ENCODE measurements at regions not wholly inside any gene's neighbourhood (a gene's known extent, or its start where the extent isn't known, plus 50 kb on each side); places are given as distances from the start of the nearest gene placed in this dataset.

GRCh38 chr11:105197071-105197815 lies 57.7 kb upstream of the CARD18 start:
- DNase-seq (ENCODE audit: low spot score): no peak

GRCh38 chr11:105193260-105193659 lies 53.7 kb upstream of the CARD18 start:
- DNase-seq (ENCODE audit: low spot score) (no peak), FAIRE-seq (no peak)

More at GRCh38 chr11:105197071-105197815, 57.7 kb upstream of the CARD18 start:
- no peak for FAIRE-seq

GRCh38 chr11:105192115-105192514 lies 52.5 kb upstream of the CARD18 start:
- DNase-seq (ENCODE audit: low spot score) (no peak), FAIRE-seq (no peak)

GRCh38 chr11:105189581-105189980 lies 50.0 kb upstream of the CARD18 start:
- FAIRE-seq: no peak
- DNase-seq (ENCODE audit: low spot score): no peak

Measured in urothelium cell line (cell line).